SU-DHL-6 (cell line): ENCODE measurements at regions not wholly inside any gene's neighbourhood (a gene's known extent, or its start where the extent isn't known, plus 50 kb on each side); places are given as distances from the start of the nearest gene placed in this dataset.
A peak's percentile ranks its signal among the peaks of the same experiment; 100 is the strongest.

ENCODE experiments used
- H2AFZ ChIP-seq: fragments of 200-600 bp; sonication (generic); 2 replicates; pipeline ENCODE4 v1.6.1; 2014; ENCODE audit warnings: low read depth, mild to moderate bottlenecking, moderate library complexity, mixed read lengths, antibody characterized with exemption, low read length; ENCODE audit not compliant: severe bottlenecking
- H3F3A ChIP-seq: fragments of 200-600 bp; shearing (Covaris generic); 2 replicates; pipeline ENCODE4 v1.6.0; 2016; ENCODE audit warnings: antibody characterized with exemption, mild to moderate bottlenecking; ENCODE audit not compliant: insufficient read depth
- H3K27ac ChIP-seq: fragments of 200-600 bp; sonication (generic); 2 replicates; pipeline ENCODE4 v1.5.1; 2016; ENCODE audit warnings: low read depth, mild to moderate bottlenecking, low read length, moderate library complexity, mixed read lengths
- H3K27me3 ChIP-seq: fragments of 200-600 bp; sonication (generic), shearing (Covaris generic); 2 replicates; pipeline ENCODE4 v1.6.0; 2014; ENCODE audit warnings: mild to moderate bottlenecking, low read length
- H3K36me3 ChIP-seq: fragments of 200-600 bp; sonication (generic); 2 replicates; pipeline ENCODE4 v1.6.1; 2014; ENCODE audit warnings: mild to moderate bottlenecking, low read length, mixed read lengths
- H3K4me2 ChIP-seq: fragments of 300-600, 200-600 bp; shearing (Covaris generic), sonication (generic); 2 replicates; pipeline ENCODE4 v1.6.0; 2014; ENCODE audit warnings: low read length, low read depth, mild to moderate bottlenecking; ENCODE audit not compliant: poor library complexity, severe bottlenecking
- H3K4me3 ChIP-seq: fragments of 200-600 bp; sonication (generic); 2 replicates; pipeline ENCODE4 v1.5.1; 2014; ENCODE audit warnings: antibody characterized with exemption, low read length, mild to moderate bottlenecking, mixed read lengths; ENCODE audit not compliant: insufficient read depth, poor library complexity, severe bottlenecking
- H3K79me2 ChIP-seq: fragments of 200-600 bp; sonication (generic); 2 replicates; pipeline ENCODE4 v1.6.1; 2014; ENCODE audit warnings: mild to moderate bottlenecking, low read length, moderate library complexity; ENCODE audit not compliant: insufficient read depth
- H3K9ac ChIP-seq: fragments of 200-600 bp; sonication (generic); 2 replicates; pipeline ENCODE4 v1.7.0; 2014; ENCODE audit warnings: mild to moderate bottlenecking, low read length
- H3K9me2 ChIP-seq: fragments of 200-600 bp; sonication (generic); replicated peaks from 2 replicates; pipeline ENCODE4 v1.6.1; 2014; ENCODE audit warnings: low read length; ENCODE audit not compliant: insufficient read depth
- H3K9me3 ChIP-seq: fragments of 200-600 bp; sonication (generic); 2 replicates; pipeline ENCODE4 v1.6.1; 2014; ENCODE audit warnings: low read length, mixed read lengths; ENCODE audit not compliant: insufficient read depth
- H4K20me1 ChIP-seq: fragments of 200-600 bp; sonication (generic); 2 replicates; pipeline ENCODE4 v1.6.1; 2014; ENCODE audit warnings: low read depth, mild to moderate bottlenecking, antibody characterized with exemption, low read length, moderate library complexity, mixed read lengths
- EZH2phosphoT487 ChIP-seq: fragments of 200-600 bp; sonication (generic), shearing (Covaris generic); conservative IDR thresholded peaks from 2 replicates; pipeline ENCODE4 v1.6.1; 2018; ENCODE audit warnings: mild to moderate bottlenecking, antibody characterized with exemption, low read length, moderate library complexity, mixed read lengths
- TF ChIP-seq, protein P1 (sequence below): fragments of 200-600 bp; sonication (generic); IDR thresholded peaks from one replicate; pipeline ENCODE4 v1.5.1; 2017; ENCODE audit warnings: antibody characterized with exemption, mild to moderate bottlenecking, low read length, moderate library complexity; ENCODE audit not compliant: insufficient read depth, poor library complexity, severe bottlenecking

DNA sequence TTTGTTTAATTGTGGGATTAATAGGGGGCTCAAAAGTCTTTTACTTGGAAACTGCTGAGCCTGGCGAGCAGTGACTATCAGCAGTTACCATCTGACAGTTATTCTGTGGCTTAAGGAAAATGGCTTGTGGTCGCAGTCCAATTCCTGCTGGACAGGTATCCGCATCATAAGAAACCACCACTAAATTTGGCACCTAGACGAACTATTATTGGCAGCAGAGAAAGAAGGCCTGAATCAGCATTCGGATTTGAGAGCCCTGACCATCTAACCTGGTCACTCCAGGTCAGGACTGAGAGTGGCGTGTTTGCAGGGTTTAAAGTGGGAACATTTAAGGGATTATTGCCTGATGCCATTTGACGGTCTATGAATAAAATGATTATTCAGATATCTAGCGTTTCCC lies 146.4 kb downstream of the RPS12 start:
- H3F3A ChIP-seq: no peaks in the 10 kb centered on the region
- H3K9ac ChIP-seq: no peak overlapping the region
- no peaks in the 10 kb centered on the region for H3K9me2 ChIP-seq
- H4K20me1 ChIP-seq: no peaks in the 10 kb centered on the region
- no peaks in the 10 kb centered on the region for H3K36me3 ChIP-seq
- H3K4me3 ChIP-seq: no peak overlapping the region
- no peak overlapping the region for H3K4me2 ChIP-seq
- H3K79me2 ChIP-seq: no peaks in the 10 kb centered on the region
- TF ChIP-seq EZH2phosphoT487: no peak
- no peak overlapping the region for H2AFZ ChIP-seq
- no peak overlapping the region for H3K27ac ChIP-seq
- H3K27me3 ChIP-seq: no peaks in the 10 kb centered on the region
- H3K9me3 ChIP-seq: no peaks in the 10 kb centered on the region

DNA sequence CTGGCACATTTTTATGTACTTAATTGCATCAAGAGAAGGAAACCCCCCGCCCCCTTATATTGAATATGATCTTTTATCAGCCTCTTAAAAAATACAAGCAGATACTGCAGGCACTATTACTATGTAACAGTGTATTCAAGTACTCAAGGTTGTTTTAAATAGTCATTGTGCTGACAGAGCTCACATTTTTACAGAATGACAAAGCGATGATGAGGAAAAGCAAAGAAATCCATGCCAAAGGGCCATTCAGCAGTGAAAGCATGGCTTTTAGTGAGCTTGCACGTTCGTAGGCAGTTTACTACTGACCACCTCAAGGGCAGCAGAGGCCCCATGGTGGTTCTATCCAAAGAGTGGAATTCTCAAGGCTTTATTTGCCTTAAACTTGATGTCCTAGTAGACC lies 146.8 kb downstream of the RPS12 start:
- Histone ChIP-seq H3K27me3 (no peaks in the 10 kb centered on the region), H3K36me3 (no peaks in the 10 kb centered on the region), H3K27ac (no peak overlapping the region), H3K9ac (no peak overlapping the region), H3K79me2 (no peaks in the 10 kb centered on the region), H3K4me3 (no peak overlapping the region), H2AFZ (no peak overlapping the region), H3K9me2 (no peaks in the 10 kb centered on the region), H4K20me1 (no peaks in the 10 kb centered on the region), H3K4me2 (no peak overlapping the region), H3K9me3 (no peaks in the 10 kb centered on the region), H3F3A (no peaks in the 10 kb centered on the region)
- no peak for TF ChIP-seq EZH2phosphoT487
- TF ChIP-seq, protein P1, sequence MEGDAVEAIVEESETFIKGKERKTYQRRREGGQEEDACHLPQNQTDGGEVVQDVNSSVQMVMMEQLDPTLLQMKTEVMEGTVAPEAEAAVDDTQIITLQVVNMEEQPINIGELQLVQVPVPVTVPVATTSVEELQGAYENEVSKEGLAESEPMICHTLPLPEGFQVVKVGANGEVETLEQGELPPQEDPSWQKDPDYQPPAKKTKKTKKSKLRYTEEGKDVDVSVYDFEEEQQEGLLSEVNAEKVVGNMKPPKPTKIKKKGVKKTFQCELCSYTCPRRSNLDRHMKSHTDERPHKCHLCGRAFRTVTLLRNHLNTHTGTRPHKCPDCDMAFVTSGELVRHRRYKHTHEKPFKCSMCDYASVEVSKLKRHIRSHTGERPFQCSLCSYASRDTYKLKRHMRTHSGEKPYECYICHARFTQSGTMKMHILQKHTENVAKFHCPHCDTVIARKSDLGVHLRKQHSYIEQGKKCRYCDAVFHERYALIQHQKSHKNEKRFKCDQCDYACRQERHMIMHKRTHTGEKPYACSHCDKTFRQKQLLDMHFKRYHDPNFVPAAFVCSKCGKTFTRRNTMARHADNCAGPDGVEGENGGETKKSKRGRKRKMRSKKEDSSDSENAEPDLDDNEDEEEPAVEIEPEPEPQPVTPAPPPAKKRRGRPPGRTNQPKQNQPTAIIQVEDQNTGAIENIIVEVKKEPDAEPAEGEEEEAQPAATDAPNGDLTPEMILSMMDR: no peak

DNA sequence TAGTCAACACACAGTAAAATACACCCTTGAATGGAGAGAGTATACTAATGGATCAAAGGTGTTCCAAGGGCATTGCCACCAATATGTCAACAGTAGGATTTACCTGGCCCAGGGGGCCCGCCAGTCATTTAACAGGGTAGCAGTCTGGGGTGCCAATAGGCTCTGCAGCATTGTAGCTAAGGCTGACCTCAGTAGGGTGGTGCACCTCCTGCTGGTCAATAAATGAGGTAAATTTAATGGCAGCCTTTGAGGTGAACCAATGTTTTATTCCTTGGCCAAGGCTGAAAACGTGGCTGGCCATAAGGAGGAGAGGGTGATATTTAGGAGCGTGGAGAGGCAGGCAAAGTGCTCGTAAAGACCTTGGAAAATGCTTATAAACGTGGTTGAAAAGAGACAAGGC lies 147.2 kb downstream of the RPS12 start:
- Histone ChIP-seq H3K36me3 (no peaks in the 10 kb centered on the region), H3F3A (no peaks in the 10 kb centered on the region), H3K9me3 (no peaks in the 10 kb centered on the region), H3K4me2 (no peak overlapping the region), H3K9ac (no peak overlapping the region), H3K27ac (no peak overlapping the region), H4K20me1 (no peaks in the 10 kb centered on the region), H3K79me2 (no peaks in the 10 kb centered on the region), H2AFZ (no peak overlapping the region), H3K27me3 (no peaks in the 10 kb centered on the region), H3K9me2 (no peaks in the 10 kb centered on the region), H3K4me3 (no peak overlapping the region)
- TF ChIP-seq, protein P1: no peak
- no peak for TF ChIP-seq EZH2phosphoT487

DNA sequence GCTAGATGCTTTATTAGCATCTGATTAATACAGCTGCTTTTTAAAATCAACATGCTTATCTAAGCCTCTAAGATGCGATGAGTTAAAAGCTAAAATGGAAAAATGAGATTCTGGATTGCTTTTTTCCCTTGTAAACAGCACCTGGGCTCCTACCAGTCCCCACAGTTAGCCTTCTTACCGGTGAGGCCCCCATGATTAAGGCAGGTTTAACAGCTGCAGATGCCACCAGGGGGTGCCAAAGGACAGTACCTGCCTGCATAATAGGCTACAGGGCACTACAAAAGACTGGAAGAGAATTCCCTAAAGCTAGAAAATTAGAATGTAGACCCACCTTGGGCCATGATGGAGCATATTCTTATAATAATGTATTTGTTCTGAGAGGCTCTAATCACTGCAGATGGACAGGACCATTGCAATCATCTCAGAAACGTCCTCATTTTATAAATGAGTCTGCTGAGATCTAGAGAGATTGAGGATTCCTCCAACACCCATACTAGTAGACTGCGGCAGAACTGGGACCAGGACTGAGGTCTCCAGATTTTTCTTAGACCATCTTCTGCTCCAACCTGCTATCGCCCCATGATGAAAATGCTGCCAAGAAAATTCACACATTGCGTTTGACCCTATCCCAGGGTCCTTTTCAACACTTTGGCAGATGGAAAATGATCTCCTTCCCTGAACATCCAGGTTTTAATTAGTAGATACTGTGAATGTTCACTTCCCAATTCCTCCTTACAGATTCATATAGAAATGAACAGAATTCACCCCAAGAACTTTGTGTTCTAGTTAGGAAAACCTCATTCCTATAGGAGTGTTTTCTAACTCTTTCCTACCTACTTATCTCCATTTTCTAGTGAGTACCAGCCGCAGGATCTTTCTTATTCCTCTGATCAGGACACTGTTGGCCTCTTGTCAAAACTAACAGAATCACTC lies 148.8 kb downstream of the RPS12 start:
- TF ChIP-seq, protein P1: peak; percentile 83
- no peak for TF ChIP-seq EZH2phosphoT487
- Histone ChIP-seq H3K9me2 (no peaks in the 10 kb centered on the region), H4K20me1 (no peaks in the 10 kb centered on the region), H3K36me3 (no peaks in the 10 kb centered on the region), H3K4me2 (no peak overlapping the region), H3K27ac (no peak overlapping the region), H2AFZ (no peak overlapping the region), H3K9ac (no peak overlapping the region), H3K79me2 (no peaks in the 10 kb centered on the region), H3K9me3 (no peaks in the 10 kb centered on the region), H3K4me3 (no peak overlapping the region), H3K27me3 (no peaks in the 10 kb centered on the region), H3F3A (no peaks in the 10 kb centered on the region)
